Activated T-helper 17 cell treated with anti-CD3 and anti-CD28 coated beads, Interleukin-2, amount 50 U/mL, for 72 hours (primary cell): ENCODE measurements at regions not wholly inside any gene's neighbourhood (a gene's known extent, or its start where the extent isn't known, plus 50 kb on each side); places are given as distances from the start of the nearest gene placed in this dataset.
A peak's percentile ranks its signal among the peaks of the same experiment; 100 is the strongest.

Source experiments
- ATAC-seq: fragments of 150-1000 bp; cut with Tn5 transposase; replicated peaks from 2 replicates; pipeline ENCODE4 v1.10.0; 2021; ENCODE audit warnings: mild to moderate bottlenecking, moderate library complexity
- H3K27ac Mint-ChIP-seq: one replicate; pipeline ENCODE4 v1.8.0; 2022; ENCODE audit warnings: mixed read lengths
- H3K27me3 Mint-ChIP-seq: one replicate; pipeline ENCODE4 v1.8.0; 2022; ENCODE audit warnings: mixed read lengths
- H3K36me3 Mint-ChIP-seq: one replicate; pipeline ENCODE4 v1.8.0; 2022; ENCODE audit warnings: low read depth, mild to moderate bottlenecking, mixed read lengths
- H3K4me1 Mint-ChIP-seq: one replicate; pipeline ENCODE4 v1.8.0; 2022; ENCODE audit warnings: mixed read lengths
- H3K4me3 Mint-ChIP-seq: one replicate; pipeline ENCODE4 v1.8.0; 2022; ENCODE audit warnings: mild to moderate bottlenecking, mixed read lengths
- H3K9me3 Mint-ChIP-seq: one replicate; pipeline ENCODE4 v1.8.0; 2022; ENCODE audit warnings: mixed read lengths

DNA sequence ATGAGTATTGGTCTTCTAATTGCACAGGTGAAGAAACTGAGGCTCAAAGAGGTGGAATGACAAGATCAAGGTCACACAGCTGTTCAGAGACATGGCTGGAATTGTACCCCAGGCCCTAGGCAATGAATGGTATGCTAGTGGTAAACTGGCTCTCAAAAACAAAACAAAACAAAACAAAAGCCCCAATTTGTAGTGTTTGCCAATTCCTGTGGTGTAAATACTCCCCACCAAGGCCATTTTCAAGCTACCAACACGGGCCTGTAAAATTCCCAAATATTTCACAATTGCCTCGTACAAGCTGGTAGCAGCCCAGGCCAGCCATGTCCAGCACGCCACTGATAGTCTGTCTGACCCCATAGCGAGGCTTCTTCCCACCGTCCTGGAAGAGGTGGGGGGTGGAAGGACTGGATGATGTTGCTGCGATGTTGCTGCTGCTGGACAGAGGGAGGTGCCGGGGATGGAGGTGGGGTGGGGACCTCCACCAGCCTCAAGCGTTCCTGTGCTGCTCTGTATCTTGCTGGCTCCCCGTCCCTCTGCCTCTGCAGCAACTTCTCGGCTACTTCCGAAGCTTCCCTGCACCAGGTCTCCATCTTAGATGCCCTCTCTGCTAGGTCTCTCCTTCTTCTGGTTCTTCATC lies 62.2 kb upstream of the RUNX3 start:
- Mint-ChIP-seq H3K4me3 (peak overlapping the region; percentile 76), H3K27me3 (no peaks in the 10 kb centered on the region), H3K36me3 (no peaks in the 10 kb centered on the region), H3K4me1 (peaks cover 61% of the 10 kb centered on the region), H3K27ac (peak overlapping the region; percentile 94), H3K9me3 (peaks cover 4% of the 10 kb centered on the region)
- ATAC-seq, result peak; percentile 2

DNA sequence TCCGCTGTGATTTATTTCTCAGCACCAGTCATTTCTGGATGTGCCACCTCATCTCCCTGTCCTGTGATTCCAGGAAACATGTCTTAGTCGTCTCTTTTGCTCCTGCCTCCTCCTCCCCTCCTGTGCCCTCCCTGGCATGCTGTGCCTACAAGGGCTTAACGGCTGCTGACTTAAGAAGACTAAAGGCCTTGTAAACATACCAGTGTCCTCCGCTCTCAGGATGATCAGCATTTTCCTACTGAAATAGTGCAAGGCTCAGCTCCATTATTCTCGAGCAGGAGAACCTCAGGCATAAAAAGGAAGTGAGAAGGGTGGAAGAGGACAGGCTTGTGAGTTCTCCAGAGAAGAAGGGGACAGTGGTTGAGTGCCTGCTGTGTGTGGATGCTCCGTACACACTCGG lies 61.6 kb upstream of the RUNX3 start:
- peaks cover 56% of the 10 kb centered on the region for H3K4me1 Mint-ChIP-seq
- H3K36me3 Mint-ChIP-seq, result no peaks in the 10 kb centered on the region
- peak; percentile 93 for ATAC-seq
- peak overlapping the region; percentile 94 for H3K27ac Mint-ChIP-seq
- peaks cover 4% of the 10 kb centered on the region for H3K9me3 Mint-ChIP-seq
- peak overlapping the region; percentile 76 for H3K4me3 Mint-ChIP-seq
- H3K27me3 Mint-ChIP-seq, result no peaks in the 10 kb centered on the region

DNA sequence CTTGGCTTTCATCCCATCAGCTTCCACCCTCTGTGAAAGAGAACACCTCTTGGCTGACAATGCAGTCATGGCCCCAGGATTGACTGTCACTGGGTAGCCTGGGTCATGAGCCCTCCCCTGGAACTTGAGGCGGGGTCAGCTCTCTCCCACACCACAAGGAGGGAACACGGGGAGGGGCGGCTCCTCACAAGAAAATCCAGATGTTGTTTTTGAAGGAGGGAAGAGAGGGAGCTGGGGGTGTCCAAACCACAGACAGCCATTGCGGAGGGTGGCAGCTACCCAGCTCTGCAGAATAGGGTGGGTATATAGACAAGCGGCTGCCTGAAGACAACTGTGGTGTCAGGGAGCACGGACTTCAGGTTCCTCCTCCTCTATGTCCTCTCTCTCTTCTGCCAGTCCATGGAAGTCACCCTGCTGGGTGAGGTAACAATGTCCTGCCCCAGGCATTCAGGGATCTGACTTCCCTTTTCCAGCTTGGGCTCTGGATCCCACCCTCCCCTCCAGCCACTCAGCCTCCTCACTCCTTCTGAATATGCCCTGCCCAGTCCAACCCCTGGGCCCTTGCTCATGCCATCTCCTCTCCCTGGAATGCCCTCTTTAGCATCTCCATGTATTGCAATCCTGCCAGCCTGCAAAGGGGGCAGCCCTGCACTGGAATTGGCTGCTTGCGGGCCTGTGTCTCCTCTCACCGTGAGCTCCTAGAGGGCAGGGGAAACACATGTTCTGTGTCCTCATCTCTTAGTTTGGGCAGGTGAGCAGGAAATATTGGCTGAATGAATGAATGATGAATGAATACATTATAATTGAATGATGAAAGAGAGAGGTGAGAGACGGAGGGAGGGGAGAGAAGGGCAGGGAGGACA lies 60.9 kb upstream of the RUNX3 start:
- Mint-ChIP-seq H3K27me3 (no peaks in the 10 kb centered on the region), H3K36me3 (no peaks in the 10 kb centered on the region), H3K4me3 (peak overlapping the region; percentile 76), H3K27ac (peak overlapping the region; percentile 94), H3K4me1 (peaks cover 55% of the 10 kb centered on the region), H3K9me3 (peaks cover 4% of the 10 kb centered on the region)
- peak; percentile 46 for ATAC-seq

DNA sequence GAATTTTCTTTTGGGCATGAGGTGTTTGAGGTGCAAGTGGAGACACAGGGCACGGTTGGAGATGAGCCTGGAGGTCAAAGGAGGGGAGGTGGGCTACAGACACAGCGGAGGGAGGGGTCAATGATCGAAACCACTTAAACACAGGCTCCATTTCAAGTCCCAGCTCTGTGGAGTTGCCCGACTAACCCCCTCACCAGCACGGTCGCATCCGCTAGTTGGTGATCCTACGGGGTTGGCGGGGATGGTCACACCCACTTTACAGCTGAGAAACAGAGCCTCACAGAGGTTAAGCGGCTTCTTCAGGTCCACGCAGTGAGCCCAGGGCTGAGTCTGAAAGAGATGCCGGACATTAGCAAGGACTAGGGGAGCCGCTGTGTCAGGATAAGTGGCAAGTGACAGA lies 60.1 kb upstream of the RUNX3 start:
- Mint-ChIP-seq H3K36me3 (no peaks in the 10 kb centered on the region), H3K27me3 (no peaks in the 10 kb centered on the region)

DNA sequence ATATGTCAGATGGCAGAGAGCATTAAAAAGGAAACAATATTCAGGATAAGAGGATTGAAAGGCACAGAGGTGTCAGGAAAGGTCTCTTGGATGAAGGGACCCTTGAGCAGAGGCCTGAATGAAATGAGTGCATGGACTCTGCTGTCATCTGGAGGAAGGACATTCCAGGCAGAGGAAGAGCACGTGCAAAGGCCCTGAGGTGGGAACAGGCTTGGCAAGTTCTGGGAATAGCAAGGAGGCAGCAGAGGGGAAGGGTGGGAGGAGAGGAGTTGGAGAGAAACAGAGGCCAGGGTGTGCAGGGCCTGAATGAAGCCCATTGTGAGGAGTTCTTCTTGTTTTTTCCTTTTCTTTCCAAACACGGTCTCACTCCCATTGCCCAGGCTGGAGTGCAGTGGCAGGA lies 59.0 kb upstream of the RUNX3 start:
- Mint-ChIP-seq H3K36me3 (no peaks in the 10 kb centered on the region), H3K4me1 (peaks cover 71% of the 10 kb centered on the region), H3K27ac (no peak overlapping the region), H3K27me3 (no peaks in the 10 kb centered on the region), H3K9me3 (peaks cover 4% of the 10 kb centered on the region), H3K4me3 (peak overlapping the region; percentile 63)
- ATAC-seq, result no peak

More for the DNA sequence above, 60.1 kb upstream of the RUNX3 start:
- H3K9me3 Mint-ChIP-seq, result peaks cover 4% of the 10 kb centered on the region
- peak overlapping the region; percentile 74 for H3K27ac Mint-ChIP-seq
- peak overlapping the region; percentile 63 for H3K4me3 Mint-ChIP-seq
- ATAC-seq, result no peak
- peaks cover 62% of the 10 kb centered on the region for H3K4me1 Mint-ChIP-seq

DNA sequence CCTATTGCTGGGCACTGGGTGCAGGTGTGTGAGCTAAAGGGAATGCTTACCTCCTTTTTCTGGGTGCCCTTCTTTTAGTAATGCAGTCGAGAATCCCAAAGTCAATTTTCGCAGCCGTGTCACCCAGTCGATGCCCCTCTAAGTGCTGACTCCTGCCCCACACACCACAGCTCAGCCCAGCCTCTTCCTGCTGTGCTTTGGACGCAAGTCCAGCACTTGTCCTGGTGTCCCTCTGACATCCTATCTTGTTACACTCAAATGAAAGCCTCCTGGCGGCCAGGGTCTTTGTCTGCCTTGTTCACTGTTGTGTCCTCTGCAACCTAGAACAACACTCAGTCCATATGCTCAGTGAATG lies 58.5 kb upstream of the RUNX3 start:
- Mint-ChIP-seq H3K36me3 (no peaks in the 10 kb centered on the region), H3K4me3 (peak overlapping the region; percentile 63), H3K27ac (peak overlapping the region; percentile 70), H3K4me1 (peaks cover 72% of the 10 kb centered on the region), H3K9me3 (peaks cover 4% of the 10 kb centered on the region), H3K27me3 (no peaks in the 10 kb centered on the region)
- ATAC-seq, result no peak

DNA sequence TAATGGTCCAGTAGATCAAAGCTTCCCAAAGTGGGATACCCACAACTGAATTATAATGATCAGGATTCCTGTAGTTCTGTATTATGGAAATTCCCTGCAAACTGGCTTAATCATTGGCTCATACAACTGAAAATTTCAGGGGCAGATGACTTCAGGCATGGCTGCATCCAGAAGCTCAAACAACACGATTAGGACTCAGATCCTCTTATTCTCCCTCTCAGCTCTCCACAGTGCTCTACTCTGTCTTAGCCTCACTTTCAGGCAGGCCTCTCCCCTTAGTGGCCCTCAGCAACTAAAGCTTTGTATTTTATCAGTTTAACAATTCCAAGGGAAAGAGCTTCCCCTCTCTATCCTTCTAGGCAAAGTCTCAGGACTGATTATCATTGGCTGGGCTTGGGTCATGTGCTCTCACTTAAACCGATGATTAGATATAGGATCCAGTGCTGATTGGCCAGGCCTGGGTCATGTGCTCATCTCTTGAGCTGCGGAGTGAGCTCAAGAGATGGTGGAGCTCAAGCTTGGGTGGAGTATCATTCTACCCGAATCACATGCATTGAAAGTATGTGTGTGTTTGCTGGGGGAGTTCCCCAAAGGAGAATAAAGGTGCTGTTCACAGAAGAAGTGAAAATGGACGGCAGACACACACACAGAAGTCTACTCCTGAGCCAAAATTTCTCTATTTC lies 57.9 kb upstream of the RUNX3 start:
- Mint-ChIP-seq H3K4me1 (peaks cover 70% of the 10 kb centered on the region), H3K4me3 (peak overlapping the region; percentile 63), H3K9me3 (peaks cover 4% of the 10 kb centered on the region), H3K27me3 (no peaks in the 10 kb centered on the region), H3K27ac (peak overlapping the region; percentile 70), H3K36me3 (no peaks in the 10 kb centered on the region)
- peak; percentile 37 for ATAC-seq

DNA sequence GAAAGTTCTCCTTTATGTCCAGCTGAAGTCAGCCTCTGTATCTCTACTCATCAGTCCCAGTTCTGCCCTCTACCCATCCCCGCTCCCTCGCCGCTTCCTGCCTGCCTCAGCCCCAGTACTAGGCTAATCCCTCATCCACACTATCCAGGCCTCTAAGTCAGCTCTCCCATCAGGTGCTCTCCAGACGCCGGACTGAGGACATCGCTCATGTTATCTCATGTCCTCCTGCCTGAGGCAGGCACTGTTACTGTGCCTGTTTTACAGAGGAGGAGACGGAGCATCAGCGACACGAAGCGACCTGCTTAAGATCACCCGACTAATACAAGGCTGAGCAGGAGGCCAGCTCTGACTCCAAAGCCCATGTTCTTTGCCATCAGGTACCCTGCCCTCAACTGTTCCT lies 57.3 kb upstream of the RUNX3 start:
- Mint-ChIP-seq H3K9me3 (peaks cover 4% of the 10 kb centered on the region), H3K4me3 (peak overlapping the region; percentile 63), H3K27me3 (no peaks in the 10 kb centered on the region), H3K36me3 (no peaks in the 10 kb centered on the region), H3K4me1 (peaks cover 69% of the 10 kb centered on the region), H3K27ac (peak overlapping the region; percentile 70)
- ATAC-seq, result no peak

DNA sequence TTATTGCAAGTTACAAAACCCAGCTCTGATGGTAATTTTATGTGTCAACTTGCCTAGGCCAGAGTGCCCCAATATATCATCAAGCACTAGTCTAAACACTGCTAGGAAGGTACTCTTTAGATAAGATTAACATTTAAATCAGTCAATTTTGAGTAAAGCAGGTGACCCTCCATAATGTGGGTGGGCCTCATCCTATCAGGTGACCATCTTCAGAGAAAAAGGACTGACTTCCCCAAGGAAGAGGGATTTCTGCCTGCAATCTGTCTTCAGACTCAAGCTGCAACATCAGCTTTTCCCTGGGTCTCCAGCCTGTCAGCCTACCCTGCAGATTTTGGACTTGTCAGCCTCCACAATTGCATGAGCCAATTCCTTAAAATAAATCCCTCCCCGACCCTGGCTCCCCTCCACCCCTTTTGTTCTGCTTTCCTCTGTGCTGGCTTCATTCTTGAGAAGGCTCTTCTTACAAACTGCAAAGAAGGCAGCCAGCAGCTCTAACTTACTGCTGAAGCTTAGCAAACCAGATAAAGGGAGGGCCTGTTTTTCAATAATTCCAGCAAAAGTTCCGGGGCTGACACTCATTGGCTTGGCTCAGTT lies 56.4 kb upstream of the RUNX3 start:
- Mint-ChIP-seq H3K27me3 (no peaks in the 10 kb centered on the region), H3K27ac (no peak overlapping the region), H3K9me3 (peaks cover 4% of the 10 kb centered on the region), H3K4me3 (no peak overlapping the region), H3K36me3 (no peaks in the 10 kb centered on the region), H3K4me1 (peaks cover 69% of the 10 kb centered on the region)
- no peak for ATAC-seq

DNA sequence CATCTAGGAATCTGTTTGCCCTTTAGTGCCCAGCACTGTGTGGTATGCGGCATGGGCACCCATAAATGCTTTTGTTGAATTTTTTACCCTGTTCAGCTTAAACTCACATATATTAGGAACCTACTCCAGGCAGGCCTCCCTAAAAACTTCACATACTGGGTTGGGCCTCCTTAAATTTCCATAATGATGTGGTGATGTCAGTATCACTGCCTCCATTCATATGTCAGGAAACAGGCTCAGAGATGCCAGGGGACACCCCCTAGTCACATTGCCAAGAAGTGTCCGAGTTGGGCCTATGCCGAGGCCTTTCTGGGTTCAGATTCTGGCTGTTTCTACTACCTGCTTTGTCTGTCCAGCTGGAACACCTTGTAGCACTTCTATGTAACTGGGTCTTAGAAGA lies 55.7 kb upstream of the RUNX3 start:
- Mint-ChIP-seq H3K36me3 (no peaks in the 10 kb centered on the region), H3K9me3 (peaks cover 4% of the 10 kb centered on the region), H3K4me3 (peak overlapping the region; percentile 42), H3K27ac (peak overlapping the region; percentile 76), H3K27me3 (no peaks in the 10 kb centered on the region), H3K4me1 (peaks cover 64% of the 10 kb centered on the region)
- no peak for ATAC-seq

DNA sequence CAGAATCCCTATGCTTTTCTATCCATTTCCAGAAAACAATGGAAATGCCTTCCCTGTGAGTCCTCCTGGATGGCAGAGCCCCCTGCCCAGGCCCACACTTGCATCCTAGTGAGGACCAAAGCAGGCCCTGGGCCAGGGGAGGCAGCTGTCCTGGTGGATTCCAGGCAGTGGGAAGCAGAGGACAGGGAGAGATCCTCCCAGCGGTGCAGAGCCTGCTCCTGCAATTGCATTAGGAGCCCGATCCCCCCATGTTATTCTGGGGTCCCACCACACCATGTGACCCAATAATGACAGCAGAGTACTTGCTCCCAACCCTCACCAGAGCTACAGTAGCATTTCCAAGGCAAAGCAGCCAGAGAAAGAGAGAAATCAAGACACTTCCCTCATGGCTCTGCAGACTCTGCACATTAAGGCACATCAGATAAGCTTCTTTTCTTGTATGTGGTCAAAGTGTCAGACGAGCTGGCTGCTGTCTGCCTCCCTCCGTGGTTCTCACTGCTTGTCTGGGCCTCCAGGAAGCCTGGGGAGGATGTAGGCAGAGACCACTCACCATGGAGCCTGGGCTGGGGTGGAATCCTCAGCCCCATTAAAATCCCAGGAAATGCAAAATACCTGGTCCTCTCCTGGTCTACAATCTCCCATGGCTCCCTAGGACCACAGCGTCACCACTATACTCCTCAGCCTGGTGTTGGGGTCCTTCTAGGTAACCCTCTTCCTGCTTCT lies 54.9 kb upstream of the RUNX3 start:
- H3K4me3 Mint-ChIP-seq, result peak overlapping the region; percentile 42
- no peak for ATAC-seq
- no peaks in the 10 kb centered on the region for H3K36me3 Mint-ChIP-seq
- H3K27ac Mint-ChIP-seq, result peak overlapping the region; percentile 76
- H3K27me3 Mint-ChIP-seq, result no peaks in the 10 kb centered on the region
- peaks cover 4% of the 10 kb centered on the region for H3K9me3 Mint-ChIP-seq
- peaks cover 60% of the 10 kb centered on the region for H3K4me1 Mint-ChIP-seq

DNA sequence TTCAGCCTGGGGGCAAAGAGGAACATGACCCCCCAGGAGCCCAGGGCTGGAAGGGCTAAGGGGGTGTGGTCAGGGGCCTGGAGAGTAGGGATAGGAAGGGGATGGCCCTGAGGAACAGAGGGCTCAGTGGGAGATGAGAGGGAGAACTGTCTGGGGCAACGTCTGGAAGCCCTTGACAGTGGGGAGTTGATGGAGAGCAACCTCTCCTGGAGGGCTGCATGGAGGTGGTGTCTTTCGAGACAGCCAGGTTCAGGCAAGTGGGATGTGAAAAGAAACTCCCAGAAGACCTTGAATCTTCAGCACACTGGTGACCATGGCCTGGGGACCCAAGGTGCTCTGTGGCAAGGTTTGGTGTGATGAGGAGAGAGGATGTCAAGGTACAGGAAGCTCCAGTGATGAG lies 54.2 kb upstream of the RUNX3 start:
- peaks cover 4% of the 10 kb centered on the region for H3K9me3 Mint-ChIP-seq
- no peaks in the 10 kb centered on the region for H3K27me3 Mint-ChIP-seq
- peaks cover 55% of the 10 kb centered on the region for H3K4me1 Mint-ChIP-seq
- peak overlapping the region; percentile 63 for H3K27ac Mint-ChIP-seq
- no peaks in the 10 kb centered on the region for H3K36me3 Mint-ChIP-seq
- no peak for ATAC-seq
- peak overlapping the region; percentile 17 for H3K4me3 Mint-ChIP-seq

DNA sequence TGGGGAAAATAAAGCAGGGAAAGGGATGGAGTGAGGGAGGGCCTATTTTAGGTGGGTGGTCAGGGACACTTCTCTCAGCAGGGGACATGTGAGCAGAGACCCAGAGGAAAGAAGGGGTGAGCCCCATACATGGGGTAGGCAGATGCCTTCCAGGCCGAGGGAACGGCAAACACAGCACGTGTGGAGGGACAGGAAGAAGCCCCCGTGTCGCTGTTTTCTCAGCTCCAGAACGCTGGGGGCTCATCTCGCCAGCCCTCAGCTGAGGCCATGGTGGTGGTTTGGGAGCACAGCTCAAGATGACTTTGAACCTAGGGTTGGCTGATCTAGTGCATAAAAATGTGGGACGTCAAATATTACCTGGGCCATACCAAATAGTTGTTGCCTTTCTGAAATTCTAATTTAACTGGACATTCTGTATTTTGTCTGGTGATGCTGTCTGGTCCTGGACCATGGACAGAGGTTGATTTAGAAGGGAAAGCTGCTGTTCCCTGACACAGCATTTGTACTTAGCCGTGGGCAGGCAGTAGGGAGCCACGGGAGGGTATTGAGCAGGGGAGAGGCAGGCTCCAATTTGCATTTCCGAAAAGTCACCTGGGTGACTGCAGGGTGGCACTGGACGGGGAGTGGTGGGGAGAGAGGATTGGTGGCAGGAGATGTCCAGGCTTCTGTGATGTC lies 53.1 kb upstream of the RUNX3 start:
- no peaks in the 10 kb centered on the region for H3K27me3 Mint-ChIP-seq
- peak overlapping the region; percentile 63 for H3K27ac Mint-ChIP-seq
- no peaks in the 10 kb centered on the region for H3K36me3 Mint-ChIP-seq
- peaks cover 3% of the 10 kb centered on the region for H3K9me3 Mint-ChIP-seq
- no peak for ATAC-seq
- H3K4me3 Mint-ChIP-seq, result no peak overlapping the region
- H3K4me1 Mint-ChIP-seq, result peaks cover 44% of the 10 kb centered on the region
